Ishikawa (cell line): ENCODE measurements at regions not wholly inside any gene's neighbourhood (a gene's known extent, or its start where the extent isn't known, plus 50 kb on each side); places are given as distances from the start of the nearest gene placed in this dataset.

Source experiments
- CEBPB ChIP-seq: IDR thresholded peaks from 2 replicates; pipeline ENCODE4 v1.6.1; 2012
- CREB1 ChIP-seq: IDR thresholded peaks from 2 replicates; pipeline ENCODE4 v1.6.1; 2012; ENCODE audit warnings: low read depth
- EGR1 ChIP-seq: IDR thresholded peaks from 2 replicates; pipeline ENCODE4 v1.6.1; 2012
- EP300 ChIP-seq: IDR thresholded peaks from 2 replicates; pipeline ENCODE4 v1.6.1; 2012; ENCODE audit warnings: borderline replicate concordance
- FOXM1 ChIP-seq: IDR thresholded peaks from 2 replicates; pipeline ENCODE4 v1.6.1; 2012; ENCODE audit warnings: low read depth, borderline replicate concordance
- MAX ChIP-seq: IDR thresholded peaks from 2 replicates; pipeline ENCODE4 v1.6.1; 2012
- NFIC ChIP-seq: IDR thresholded peaks from 2 replicates; pipeline ENCODE4 v1.6.1; 2012
- RAD21 ChIP-seq: IDR thresholded peaks from 2 replicates; pipeline ENCODE4 v1.6.1; 2012; ENCODE audit warnings: low read depth
- REST ChIP-seq: IDR thresholded peaks from 2 replicates; pipeline ENCODE4 v1.6.1; 2012; ENCODE audit warnings: low read depth, mild to moderate bottlenecking
- TAF1 ChIP-seq: IDR thresholded peaks from 2 replicates; pipeline ENCODE4 v1.6.1; 2012; ENCODE audit warnings: low read depth, mild to moderate bottlenecking
- TCF12 ChIP-seq: IDR thresholded peaks from 2 replicates; pipeline ENCODE4 v1.6.1; 2012; ENCODE audit warnings: low read depth
- TEAD4 ChIP-seq: IDR thresholded peaks from 2 replicates; pipeline ENCODE4 v1.6.1; 2012
- USF1 ChIP-seq: IDR thresholded peaks from 2 replicates; pipeline ENCODE4 v1.6.1; 2012
- YY1 ChIP-seq: IDR thresholded peaks from 2 replicates; pipeline ENCODE4 v1.6.1; 2012; ENCODE audit warnings: low read depth
- ZBTB7A ChIP-seq: IDR thresholded peaks from 2 replicates; pipeline ENCODE4 v1.6.1; 2012; ENCODE audit warnings: low read depth

- no peak for TF ChIP-seq USF1
- TF ChIP-seq NFIC, result no peak
- no peak for TF ChIP-seq TEAD4
- no peak for TF ChIP-seq CEBPB
- no peak for TF ChIP-seq TAF1
- no peak for TF ChIP-seq TCF12
- no peak for TF ChIP-seq YY1
- no peak for TF ChIP-seq EP300
- TF ChIP-seq REST, result no peak
These were observed 217.8 kb upstream of the PIK3C3 start for GRCh38 chr18:41737218-41737617.

GRCh38 chr18:41734917-41735316, 220.1 kb upstream of the PIK3C3 start:
- TF ChIP-seq FOXM1, result no peak
- no peak for TF ChIP-seq CEBPB
- no peak for TF ChIP-seq MAX
- no peak for TF ChIP-seq CREB1
- no peak for TF ChIP-seq EGR1
- no peak for TF ChIP-seq TCF12
- no peak for TF ChIP-seq USF1
- TF ChIP-seq YY1, result no peak
- no peak for TF ChIP-seq RAD21
- TF ChIP-seq TEAD4, result no peak
- TF ChIP-seq TAF1, result no peak
- no peak for TF ChIP-seq REST
- TF ChIP-seq EP300, result no peak

- TF ChIP-seq RAD21, result no peak
- TF ChIP-seq USF1, result no peak
- TF ChIP-seq CREB1, result no peak
These were observed 222.7 kb upstream of the PIK3C3 start for GRCh38 chr18:41732356-41732755.

- TF ChIP-seq TCF12 (no peak), MAX (no peak), CREB1 (no peak), ZBTB7A (no peak), EP300 (no peak), REST (no peak)
These were observed 223.2 kb upstream of the PIK3C3 start for GRCh38 chr18:41731884-41732283.

DNA sequence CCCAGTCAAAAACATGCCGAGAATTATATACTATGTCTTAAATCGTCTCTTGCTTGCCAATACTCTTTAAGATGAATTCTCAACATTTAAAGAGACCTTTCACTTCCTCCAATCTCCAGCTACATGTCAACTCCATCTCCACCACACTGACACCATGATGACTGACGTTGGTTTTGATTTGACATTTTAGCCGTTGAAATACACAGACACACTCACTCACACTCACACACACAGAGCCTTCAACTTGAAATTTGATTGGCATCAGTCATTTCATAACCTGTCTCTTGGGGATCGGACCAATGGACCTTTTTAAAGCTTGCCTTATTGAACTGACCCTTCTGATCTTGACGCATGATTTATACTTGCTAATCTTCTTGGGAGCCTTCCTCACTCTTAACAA, 230.8 kb upstream of the PIK3C3 start:
- no peak for TF ChIP-seq YY1
